ENCODE measurements at regions not wholly inside any gene's neighbourhood (a gene's known extent, or its start where the extent isn't known, plus 50 kb on each side); places are given as distances from the start of the nearest gene placed in this dataset.

- no peak overlapping the region for H3K27ac ChIP-seq
- H3K9me3 ChIP-seq: no peaks in the 10 kb centered on the region
- no peaks in the 10 kb centered on the region for H3K27me3 ChIP-seq
- no peak overlapping the region for H3K4me3 ChIP-seq
- H3K36me3 ChIP-seq: no peaks in the 10 kb centered on the region
- 91% methylated on average over 6 of the region's 6 CpGs for WGBS
- DNase-seq (ENCODE audit: low spot score in 2 of 2): no peak
- no peaks in the 10 kb centered on the region for H3K4me1 ChIP-seq
- TF ChIP-seq EP300 (IDR thresholded peaks at IDR 0.05) (no peak), POLR2AphosphoS5 (IDR thresholded peaks at IDR 0.05) (no peak), CTCF (IDR thresholded peaks at IDR 0.05) (no peak), POLR2A (IDR thresholded peaks at IDR 0.05) (no peak)
Measured at GRCh38 chr14:84566109-84566508, 963.8 kb upstream of the FLRT2 start.

GRCh38 chr14:84575681-84576080 lies 954.3 kb upstream of the FLRT2 start:
- Histone ChIP-seq H3K36me3 (no peaks in the 10 kb centered on the region), H3K9me3 (no peaks in the 10 kb centered on the region), H3K4me3 (no peak overlapping the region), H3K4me1 (no peaks in the 10 kb centered on the region), H3K27me3 (no peaks in the 10 kb centered on the region), H3K27ac (no peak overlapping the region)
- TF ChIP-seq CTCF (IDR thresholded peaks at IDR 0.05) (no peak), EP300 (IDR thresholded peaks at IDR 0.05) (no peak), POLR2AphosphoS5 (IDR thresholded peaks at IDR 0.05) (no peak), POLR2A (IDR thresholded peaks at IDR 0.05) (no peak)
- DNase-seq (ENCODE audit: low spot score in 2 of 2): no peak

- H3K9me3 ChIP-seq: no peaks in the 10 kb centered on the region
- TF ChIP-seq CTCF (IDR thresholded peaks at IDR 0.05): no peak
- TF ChIP-seq POLR2A (IDR thresholded peaks at IDR 0.05): no peak
- no peak for TF ChIP-seq EP300 (IDR thresholded peaks at IDR 0.05)
- TF ChIP-seq POLR2AphosphoS5 (IDR thresholded peaks at IDR 0.05): no peak
- no peak for DNase-seq (ENCODE audit: low spot score in 2 of 2)
- H3K4me3 ChIP-seq: no peak overlapping the region
- no peaks in the 10 kb centered on the region for H3K27me3 ChIP-seq
- no peak overlapping the region for H3K27ac ChIP-seq
- H3K36me3 ChIP-seq: no peaks in the 10 kb centered on the region
- H3K4me1 ChIP-seq: no peaks in the 10 kb centered on the region
- 96% methylated on average over 3 of the region's 3 CpGs for WGBS
Measured at GRCh38 chr14:84579292-84579691, 950.7 kb upstream of the FLRT2 start.

GRCh38 chr14:84581041-84581440 lies 948.9 kb upstream of the FLRT2 start:
- Histone ChIP-seq H3K4me1 (no peaks in the 10 kb centered on the region), H3K9me3 (no peaks in the 10 kb centered on the region), H3K4me3 (no peak overlapping the region), H3K36me3 (no peaks in the 10 kb centered on the region), H3K27ac (no peak overlapping the region), H3K27me3 (no peaks in the 10 kb centered on the region)
- TF ChIP-seq CTCF (IDR thresholded peaks at IDR 0.05) (no peak), EP300 (IDR thresholded peaks at IDR 0.05) (no peak), POLR2AphosphoS5 (IDR thresholded peaks at IDR 0.05) (no peak), POLR2A (IDR thresholded peaks at IDR 0.05) (no peak)
- no peak for DNase-seq (ENCODE audit: low spot score in 2 of 2)

- TF ChIP-seq POLR2A (IDR thresholded peaks at IDR 0.05) (no peak), EP300 (IDR thresholded peaks at IDR 0.05) (no peak), CTCF (IDR thresholded peaks at IDR 0.05) (no peak), POLR2AphosphoS5 (IDR thresholded peaks at IDR 0.05) (no peak)
- no peaks in the 10 kb centered on the region for H3K27me3 ChIP-seq
- no peak overlapping the region for H3K4me3 ChIP-seq
- no peak for DNase-seq (ENCODE audit: low spot score in 2 of 2)
- no peak overlapping the region for H3K27ac ChIP-seq
- WGBS: 68% methylated on average over 1 of the region's 1 CpG
- H3K36me3 ChIP-seq: no peaks in the 10 kb centered on the region
- H3K4me1 ChIP-seq: no peaks in the 10 kb centered on the region
- no peaks in the 10 kb centered on the region for H3K9me3 ChIP-seq
Measured at GRCh38 chr14:84584511-84584910, 945.4 kb upstream of the FLRT2 start.
